ENCODE measurements at regions not wholly inside any gene's neighbourhood (a gene's known extent, or its start where the extent isn't known, plus 50 kb on each side); places are given as distances from the start of the nearest gene placed in this dataset.

GRCh38 chr5:123844873-123845272, 332.9 kb downstream of the CSNK1G3 start:
- TF ChIP-seq, protein P1, sequence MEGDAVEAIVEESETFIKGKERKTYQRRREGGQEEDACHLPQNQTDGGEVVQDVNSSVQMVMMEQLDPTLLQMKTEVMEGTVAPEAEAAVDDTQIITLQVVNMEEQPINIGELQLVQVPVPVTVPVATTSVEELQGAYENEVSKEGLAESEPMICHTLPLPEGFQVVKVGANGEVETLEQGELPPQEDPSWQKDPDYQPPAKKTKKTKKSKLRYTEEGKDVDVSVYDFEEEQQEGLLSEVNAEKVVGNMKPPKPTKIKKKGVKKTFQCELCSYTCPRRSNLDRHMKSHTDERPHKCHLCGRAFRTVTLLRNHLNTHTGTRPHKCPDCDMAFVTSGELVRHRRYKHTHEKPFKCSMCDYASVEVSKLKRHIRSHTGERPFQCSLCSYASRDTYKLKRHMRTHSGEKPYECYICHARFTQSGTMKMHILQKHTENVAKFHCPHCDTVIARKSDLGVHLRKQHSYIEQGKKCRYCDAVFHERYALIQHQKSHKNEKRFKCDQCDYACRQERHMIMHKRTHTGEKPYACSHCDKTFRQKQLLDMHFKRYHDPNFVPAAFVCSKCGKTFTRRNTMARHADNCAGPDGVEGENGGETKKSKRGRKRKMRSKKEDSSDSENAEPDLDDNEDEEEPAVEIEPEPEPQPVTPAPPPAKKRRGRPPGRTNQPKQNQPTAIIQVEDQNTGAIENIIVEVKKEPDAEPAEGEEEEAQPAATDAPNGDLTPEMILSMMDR (conservative IDR thresholded peaks at IDR 0.05; ENCODE audit: low read depth, low read length) = no peak
- no peak overlapping the region for H3K4me3 ChIP-seq (ENCODE audit: low read depth, low read length)

GRCh38 chr5:123835421-123835820, 323.4 kb downstream of the CSNK1G3 start:
- DNase-seq (ENCODE audit: low read depth) = no peak
- no peak overlapping the region for H3K4me3 ChIP-seq (ENCODE audit: low read depth, low read length)
- TF ChIP-seq, protein P1 (conservative IDR thresholded peaks at IDR 0.05; ENCODE audit: low read depth, low read length) = no peak

More at GRCh38 chr5:123844873-123845272, 332.9 kb downstream of the CSNK1G3 start:
- peak; percentile 56 for DNase-seq (ENCODE audit: low read depth)

- no peak for DNase-seq (ENCODE audit: low read depth)
- TF ChIP-seq, protein P1 (conservative IDR thresholded peaks at IDR 0.05; ENCODE audit: low read depth, low read length) = no peak
- no peak overlapping the region for H3K4me3 ChIP-seq (ENCODE audit: low read depth, low read length)
Observed at GRCh38 chr5:123830575-123830974, 318.6 kb downstream of the CSNK1G3 start.

DNA sequence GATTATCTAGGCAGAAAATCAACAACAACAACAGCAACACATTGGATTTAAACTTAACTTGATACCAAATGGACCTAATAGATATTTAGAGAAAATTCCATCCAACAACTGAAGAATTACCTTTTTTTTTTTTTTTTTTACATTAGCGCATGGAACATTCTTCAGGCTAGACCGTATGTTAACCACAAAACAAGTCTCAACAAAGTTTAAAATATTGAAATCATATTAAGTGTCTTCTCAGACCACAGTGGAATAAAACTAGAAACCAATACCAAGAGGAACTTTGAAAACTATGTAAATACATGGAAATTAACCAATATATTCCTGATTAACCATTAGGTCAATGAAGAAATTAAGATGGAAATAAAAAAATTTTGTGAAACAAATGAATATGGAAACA, 315.8 kb downstream of the CSNK1G3 start:
- DNase-seq (ENCODE audit: low read depth) = no peak
- H3K4me3 ChIP-seq (ENCODE audit: low read depth, low read length) = no peak overlapping the region
- TF ChIP-seq, protein P1 (conservative IDR thresholded peaks at IDR 0.05; ENCODE audit: low read depth, low read length) = no peak

GRCh38 chr5:123819833-123820232, 307.9 kb downstream of the CSNK1G3 start:
- DNase-seq (ENCODE audit: low read depth) = peak; percentile 98
- TF ChIP-seq, protein P1 (conservative IDR thresholded peaks at IDR 0.05; ENCODE audit: low read depth, low read length) = no peak
- H3K4me3 ChIP-seq (ENCODE audit: low read depth, low read length) = no peak overlapping the region

- peak; percentile 65 for DNase-seq (ENCODE audit: low read depth)
- TF ChIP-seq, protein P1 (conservative IDR thresholded peaks at IDR 0.05; ENCODE audit: low read depth, low read length) = no peak
- H3K4me3 ChIP-seq (ENCODE audit: low read depth, low read length) = no peak overlapping the region
Observed at GRCh38 chr5:123819386-123819785, 307.4 kb downstream of the CSNK1G3 start.

DNA sequence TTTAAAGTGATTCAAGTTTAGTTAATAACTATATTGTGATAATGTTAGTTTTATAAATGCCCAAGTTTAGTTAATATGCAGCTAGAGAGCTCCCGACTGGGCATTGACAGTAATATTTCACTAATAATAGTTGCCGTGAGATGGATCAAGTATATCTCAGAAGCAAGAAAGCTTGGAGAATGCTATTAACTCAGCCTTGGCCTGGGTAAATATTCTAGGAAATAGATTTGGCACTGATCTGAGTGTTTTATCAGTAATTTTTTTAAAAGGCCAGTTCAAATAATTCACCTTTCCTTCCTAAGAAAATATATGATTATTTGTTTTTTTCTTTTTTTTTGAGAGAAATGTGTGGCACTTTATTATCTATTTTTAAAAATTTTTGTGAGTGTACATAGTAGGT, 305.3 kb downstream of the CSNK1G3 start:
- DNase-seq (ENCODE audit: low read depth) = no peak
- H3K4me3 ChIP-seq (ENCODE audit: low read depth, low read length) = no peak overlapping the region
- TF ChIP-seq, protein P1 (conservative IDR thresholded peaks at IDR 0.05; ENCODE audit: low read depth, low read length) = no peak

All from choroid plexus epithelial cell (primary cell).